Activated CD8-positive, alpha-beta T cell treated with anti-CD3 and anti-CD28 coated beads, Interleukin-2, amount 10 ng/mL, durations not matched to agents 7 days and 5 days (primary cell): ENCODE measurements at regions not wholly inside any gene's neighbourhood (a gene's known extent, or its start where the extent isn't known, plus 50 kb on each side); places are given as distances from the start of the nearest gene placed in this dataset.

Experiments
- ATAC-seq: fragments of 150-1000 bp; cut with Tn5 transposase; one replicate; pipeline ENCODE4 v1.10.0; 2021; ENCODE audit warnings: moderate library complexity
- CTCF ChIA-PET: fragments of 350-600 bp; sonication (Branson Sonifier 250); formaldehyde crosslinking; loops from one replicate; lab custom pipeline; 2021; ENCODE audit warnings: antibody characterized with exemption; lab: Charles Lee
- POLR2A ChIA-PET: fragments of 350-600 bp; sonication (Branson Sonifier 250); formaldehyde crosslinking; loops from one replicate; lab custom pipeline; 2021; ENCODE audit warnings: antibody characterized with exemption; lab: Charles Lee
- DNase-seq: peaks from one replicate; pipeline ENCODE4 v3.0.0-alpha.2; 2020
- H3K27ac Mint-ChIP-seq: one replicate; pipeline ENCODE4 v1.8.0; 2021; ENCODE audit warnings: mild to moderate bottlenecking, mixed read lengths
- H3K27me3 Mint-ChIP-seq: one replicate; pipeline ENCODE4 v1.8.0; 2021; ENCODE audit warnings: low read depth, mixed read lengths
- H3K36me3 Mint-ChIP-seq: one replicate; pipeline ENCODE4 v1.8.0; 2021; ENCODE audit warnings: low read depth, mixed read lengths
- H3K4me1 Mint-ChIP-seq: one replicate; pipeline ENCODE4 v1.8.0; 2021; ENCODE audit warnings: low read depth, mixed read lengths
- H3K4me3 Mint-ChIP-seq: one replicate; pipeline ENCODE4 v1.8.0; 2021; ENCODE audit warnings: mild to moderate bottlenecking, mixed read lengths
- H3K9me3 Mint-ChIP-seq: one replicate; pipeline ENCODE4 v1.8.0; 2022; ENCODE audit warnings: mixed read lengths; ENCODE audit not compliant: insufficient read depth

GRCh38 chr1:17890056-17890814 is 135.1 kb downstream of the ACTL8 start:
- ChIA-PET POLR2A (no interaction called here), CTCF (no interaction called here)
- no peak overlapping the region for H3K4me3 Mint-ChIP-seq
- H3K9me3 Mint-ChIP-seq, result no peaks in the 10 kb centered on the region
- H3K27me3 Mint-ChIP-seq, result no peaks in the 10 kb centered on the region
- DNase-seq, result no peak
- H3K36me3 Mint-ChIP-seq, result no peaks in the 10 kb centered on the region
- ATAC-seq, result no peak
- H3K27ac Mint-ChIP-seq, result no peak overlapping the region
- no peaks in the 10 kb centered on the region for H3K4me1 Mint-ChIP-seq

GRCh38 chr1:17890815-17891191 is 135.7 kb downstream of the ACTL8 start:
- H3K4me3 Mint-ChIP-seq, result no peak overlapping the region
- DNase-seq, result no peak
- H3K27ac Mint-ChIP-seq, result no peak overlapping the region
- no peaks in the 10 kb centered on the region for H3K27me3 Mint-ChIP-seq
- POLR2A ChIA-PET, result no interaction called here
- no peaks in the 10 kb centered on the region for H3K36me3 Mint-ChIP-seq
- no peaks in the 10 kb centered on the region for H3K9me3 Mint-ChIP-seq
- ATAC-seq, result no peak
- CTCF ChIA-PET, result no interaction called here
- H3K4me1 Mint-ChIP-seq, result no peaks in the 10 kb centered on the region

GRCh38 chr1:17891205-17892110 is 136.3 kb downstream of the ACTL8 start:
- no peaks in the 10 kb centered on the region for H3K4me1 Mint-ChIP-seq
- no peaks in the 10 kb centered on the region for H3K9me3 Mint-ChIP-seq
- CTCF ChIA-PET, result no interaction called here
- no peak for ATAC-seq
- H3K36me3 Mint-ChIP-seq, result no peaks in the 10 kb centered on the region
- H3K27ac Mint-ChIP-seq, result no peak overlapping the region
- no peaks in the 10 kb centered on the region for H3K27me3 Mint-ChIP-seq
- DNase-seq, result no peak
- POLR2A ChIA-PET, result no interaction called here
- no peak overlapping the region for H3K4me3 Mint-ChIP-seq

GRCh38 chr1:17892225-17892624 is 137.1 kb downstream of the ACTL8 start:
- Mint-ChIP-seq H3K9me3 (no peaks in the 10 kb centered on the region), H3K27me3 (no peaks in the 10 kb centered on the region), H3K36me3 (no peaks in the 10 kb centered on the region), H3K4me1 (no peaks in the 10 kb centered on the region), H3K4me3 (no peak overlapping the region), H3K27ac (no peak overlapping the region)
- no peak for DNase-seq
- ATAC-seq, result no peak
- POLR2A ChIA-PET, result no interaction called here
- CTCF ChIA-PET, result no interaction called here

- ChIA-PET CTCF (no interaction called here), POLR2A (no interaction called here)
- Mint-ChIP-seq H3K4me3 (no peak overlapping the region), H3K27ac (no peak overlapping the region), H3K9me3 (no peaks in the 10 kb centered on the region), H3K36me3 (no peaks in the 10 kb centered on the region), H3K4me1 (no peaks in the 10 kb centered on the region), H3K27me3 (no peaks in the 10 kb centered on the region)
- ATAC-seq (no peak), DNase-seq (no peak)
Observed at GRCh38 chr1:17892851-17893250, 137.7 kb downstream of the ACTL8 start.

GRCh38 chr1:17893891-17894631 is 138.9 kb downstream of the ACTL8 start:
- Mint-ChIP-seq H3K27me3 (peaks cover 8% of the 10 kb centered on the region), H3K27ac (no peak overlapping the region), H3K4me3 (no peak overlapping the region), H3K9me3 (no peaks in the 10 kb centered on the region), H3K36me3 (no peaks in the 10 kb centered on the region), H3K4me1 (no peaks in the 10 kb centered on the region)
- POLR2A ChIA-PET, result no interaction called here
- no peak for DNase-seq
- CTCF ChIA-PET, result no interaction called here
- ATAC-seq, result no peak

GRCh38 chr1:17895401-17895800 is 140.3 kb downstream of the ACTL8 start:
- Mint-ChIP-seq H3K4me1 (no peaks in the 10 kb centered on the region), H3K4me3 (no peak overlapping the region), H3K27me3 (peaks cover 8% of the 10 kb centered on the region), H3K36me3 (no peaks in the 10 kb centered on the region), H3K9me3 (no peaks in the 10 kb centered on the region), H3K27ac (no peak overlapping the region)
- no peak for ATAC-seq
- POLR2A ChIA-PET, result no interaction called here
- no peak for DNase-seq
- CTCF ChIA-PET, result no interaction called here

GRCh38 chr1:17895986-17896385 is 140.9 kb downstream of the ACTL8 start:
- H3K9me3 Mint-ChIP-seq, result no peaks in the 10 kb centered on the region
- peaks cover 8% of the 10 kb centered on the region for H3K27me3 Mint-ChIP-seq
- no peaks in the 10 kb centered on the region for H3K36me3 Mint-ChIP-seq
- POLR2A ChIA-PET, result no interaction called here
- H3K4me3 Mint-ChIP-seq, result no peak overlapping the region
- ATAC-seq (no peak), DNase-seq (no peak)
- H3K27ac Mint-ChIP-seq, result no peak overlapping the region
- CTCF ChIA-PET, result no interaction called here
- H3K4me1 Mint-ChIP-seq, result no peaks in the 10 kb centered on the region

GRCh38 chr1:17903386-17903785 is 148.3 kb downstream of the ACTL8 start:
- Mint-ChIP-seq H3K27ac (no peak overlapping the region), H3K4me1 (no peaks in the 10 kb centered on the region), H3K9me3 (no peaks in the 10 kb centered on the region), H3K36me3 (no peaks in the 10 kb centered on the region), H3K4me3 (no peak overlapping the region), H3K27me3 (peaks cover 6% of the 10 kb centered on the region)
- no peak for ATAC-seq
- ChIA-PET CTCF (no interaction called here), POLR2A (no interaction called here)
- DNase-seq, result no peak

GRCh38 chr1:17904290-17904689 is 149.2 kb downstream of the ACTL8 start:
- DNase-seq, result no peak
- Mint-ChIP-seq H3K9me3 (no peaks in the 10 kb centered on the region), H3K4me1 (no peaks in the 10 kb centered on the region), H3K27me3 (peaks cover 2% of the 10 kb centered on the region), H3K36me3 (no peaks in the 10 kb centered on the region), H3K27ac (no peak overlapping the region), H3K4me3 (no peak overlapping the region)
- ChIA-PET POLR2A (no interaction called here), CTCF (no interaction called here)
- no peak for ATAC-seq

- Mint-ChIP-seq H3K4me1 (no peaks in the 10 kb centered on the region), H3K9me3 (no peaks in the 10 kb centered on the region), H3K36me3 (no peaks in the 10 kb centered on the region), H3K27ac (no peak overlapping the region), H3K27me3 (peaks cover 8% of the 10 kb centered on the region), H3K4me3 (no peak overlapping the region)
- POLR2A ChIA-PET, result no interaction called here
- CTCF ChIA-PET, result no interaction called here
- ATAC-seq (no peak), DNase-seq (no peak)
Observed at GRCh38 chr1:17907999-17908398, 152.9 kb downstream of the ACTL8 start.

GRCh38 chr1:17908945-17909344 is 153.8 kb downstream of the ACTL8 start:
- POLR2A ChIA-PET, result no interaction called here
- Mint-ChIP-seq H3K4me1 (no peaks in the 10 kb centered on the region), H3K9me3 (no peaks in the 10 kb centered on the region), H3K27ac (no peak overlapping the region), H3K36me3 (no peaks in the 10 kb centered on the region), H3K4me3 (no peak overlapping the region), H3K27me3 (peaks cover 8% of the 10 kb centered on the region)
- CTCF ChIA-PET, result no interaction called here
- no peak for ATAC-seq
- DNase-seq, result no peak
